Osteoblast (primary cell): ENCODE measurements at regions not wholly inside any gene's neighbourhood (a gene's known extent, or its start where the extent isn't known, plus 50 kb on each side); places are given as distances from the start of the nearest gene placed in this dataset.

Source experiments
- DNase-seq: peaks from one replicate; pipeline ENCODE4 v3.0.0; 2011; ENCODE audit warnings: low spot score, mixed read lengths; ENCODE audit not compliant: insufficient read length; ENCODE audit errors: missing footprints
- H2AFZ ChIP-seq: 2 replicates; pipeline ENCODE4 v1.6.0; 2011; ENCODE audit warnings: mild to moderate bottlenecking, low read length
- H3K27ac ChIP-seq: 2 replicates; pipeline ENCODE4 v1.5.1; 2011; ENCODE audit warnings: mild to moderate bottlenecking, low read depth, low read length, moderate library complexity
- H3K27me3 ChIP-seq: 2 replicates; pipeline ENCODE4 v1.6.0; 2012; ENCODE audit warnings: mild to moderate bottlenecking, control low read depth, inconsistent platforms, low read length, moderate library complexity; ENCODE audit not compliant: insufficient read depth
- H3K36me3 ChIP-seq: 2 replicates; pipeline ENCODE4 v1.5.1; 2011; ENCODE audit warnings: mild to moderate bottlenecking, low read length, control low read depth, moderate library complexity; ENCODE audit not compliant: insufficient read depth
- H3K4me1 ChIP-seq: 2 replicates; pipeline ENCODE4 v1.5.1; 2011; ENCODE audit warnings: mild to moderate bottlenecking, low read length, control low read depth, moderate library complexity; ENCODE audit not compliant: insufficient read depth
- H3K4me2 ChIP-seq: 2 replicates; pipeline ENCODE4 v1.6.0; 2011; ENCODE audit warnings: mild to moderate bottlenecking, low read length; ENCODE audit not compliant: insufficient read depth
- H3K4me3 ChIP-seq: fragments of 200-600 bp; sonication (generic); 3 replicates; pipeline ENCODE4 v1.5.1; 2012; ENCODE audit warnings: mild to moderate bottlenecking, low read length, inconsistent platforms; ENCODE audit not compliant: insufficient read depth
- H3K79me2 ChIP-seq: 2 replicates; pipeline ENCODE4 v1.6.0; 2012; ENCODE audit warnings: mild to moderate bottlenecking, low read length, control low read depth, inconsistent platforms; ENCODE audit not compliant: insufficient read depth
- H3K9me3 ChIP-seq: 2 replicates; pipeline ENCODE4 v1.5.1; 2011; ENCODE audit warnings: low read depth, low read length, control low read depth
- H4K20me1 ChIP-seq: 2 replicates; pipeline ENCODE4 v1.6.0; 2012; ENCODE audit warnings: mild to moderate bottlenecking, low read length, control low read depth; ENCODE audit not compliant: insufficient read depth
- TF ChIP-seq, protein P1 (sequence below): IDR thresholded peaks from 2 replicates; pipeline ENCODE4 v1.5.1; 2011; ENCODE audit warnings: mild to moderate bottlenecking, low read depth, low read length, moderate library complexity; ENCODE audit errors: extremely low read depth

DNA sequence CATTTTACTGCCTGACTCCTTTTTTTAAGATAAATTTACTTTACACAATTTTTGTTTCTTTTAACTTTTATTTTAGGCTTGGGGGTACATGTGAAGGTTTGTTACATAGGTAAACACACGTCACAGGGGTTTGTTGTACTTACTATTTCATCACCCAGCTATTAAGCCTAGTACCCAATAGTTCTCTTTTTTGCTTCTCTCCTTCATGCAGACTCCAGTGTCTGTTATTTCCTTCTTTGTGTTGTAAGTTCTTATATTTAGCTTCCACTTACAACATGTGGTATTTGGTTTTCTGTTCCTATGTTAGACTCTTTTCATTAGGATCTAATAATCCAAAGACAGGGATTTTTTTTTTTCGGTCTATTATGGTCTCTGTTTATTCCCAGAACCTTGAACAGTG, 83.5 kb upstream of the CCN6 start:
- Histone ChIP-seq H3K36me3 (no peaks in the 10 kb centered on the region), H4K20me1 (no peaks in the 10 kb centered on the region), H3K4me2 (no peak overlapping the region), H3K9me3 (no peaks in the 10 kb centered on the region), H3K27me3 (no peaks in the 10 kb centered on the region), H2AFZ (no peak overlapping the region), H3K27ac (no peak overlapping the region), H3K4me3 (no peak overlapping the region), H3K4me1 (peaks cover 31% of the 10 kb centered on the region), H3K79me2 (no peaks in the 10 kb centered on the region)
- DNase-seq, result no peak
- TF ChIP-seq, protein P1, sequence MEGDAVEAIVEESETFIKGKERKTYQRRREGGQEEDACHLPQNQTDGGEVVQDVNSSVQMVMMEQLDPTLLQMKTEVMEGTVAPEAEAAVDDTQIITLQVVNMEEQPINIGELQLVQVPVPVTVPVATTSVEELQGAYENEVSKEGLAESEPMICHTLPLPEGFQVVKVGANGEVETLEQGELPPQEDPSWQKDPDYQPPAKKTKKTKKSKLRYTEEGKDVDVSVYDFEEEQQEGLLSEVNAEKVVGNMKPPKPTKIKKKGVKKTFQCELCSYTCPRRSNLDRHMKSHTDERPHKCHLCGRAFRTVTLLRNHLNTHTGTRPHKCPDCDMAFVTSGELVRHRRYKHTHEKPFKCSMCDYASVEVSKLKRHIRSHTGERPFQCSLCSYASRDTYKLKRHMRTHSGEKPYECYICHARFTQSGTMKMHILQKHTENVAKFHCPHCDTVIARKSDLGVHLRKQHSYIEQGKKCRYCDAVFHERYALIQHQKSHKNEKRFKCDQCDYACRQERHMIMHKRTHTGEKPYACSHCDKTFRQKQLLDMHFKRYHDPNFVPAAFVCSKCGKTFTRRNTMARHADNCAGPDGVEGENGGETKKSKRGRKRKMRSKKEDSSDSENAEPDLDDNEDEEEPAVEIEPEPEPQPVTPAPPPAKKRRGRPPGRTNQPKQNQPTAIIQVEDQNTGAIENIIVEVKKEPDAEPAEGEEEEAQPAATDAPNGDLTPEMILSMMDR, result no peak

GRCh38 chr6:111971181-111971841, 82.6 kb upstream of the CCN6 start:
- TF ChIP-seq, protein P1, result no peak
- no peaks in the 10 kb centered on the region for H3K9me3 ChIP-seq
- H2AFZ ChIP-seq, result no peak overlapping the region
- H3K4me2 ChIP-seq, result no peak overlapping the region
- no peaks in the 10 kb centered on the region for H3K36me3 ChIP-seq
- H3K4me3 ChIP-seq, result no peak overlapping the region
- DNase-seq, result no peak
- peaks cover 34% of the 10 kb centered on the region for H3K4me1 ChIP-seq
- H4K20me1 ChIP-seq, result no peaks in the 10 kb centered on the region
- no peaks in the 10 kb centered on the region for H3K27me3 ChIP-seq
- H3K27ac ChIP-seq, result peak overlapping the region; percentile 99
- no peaks in the 10 kb centered on the region for H3K79me2 ChIP-seq

DNA sequence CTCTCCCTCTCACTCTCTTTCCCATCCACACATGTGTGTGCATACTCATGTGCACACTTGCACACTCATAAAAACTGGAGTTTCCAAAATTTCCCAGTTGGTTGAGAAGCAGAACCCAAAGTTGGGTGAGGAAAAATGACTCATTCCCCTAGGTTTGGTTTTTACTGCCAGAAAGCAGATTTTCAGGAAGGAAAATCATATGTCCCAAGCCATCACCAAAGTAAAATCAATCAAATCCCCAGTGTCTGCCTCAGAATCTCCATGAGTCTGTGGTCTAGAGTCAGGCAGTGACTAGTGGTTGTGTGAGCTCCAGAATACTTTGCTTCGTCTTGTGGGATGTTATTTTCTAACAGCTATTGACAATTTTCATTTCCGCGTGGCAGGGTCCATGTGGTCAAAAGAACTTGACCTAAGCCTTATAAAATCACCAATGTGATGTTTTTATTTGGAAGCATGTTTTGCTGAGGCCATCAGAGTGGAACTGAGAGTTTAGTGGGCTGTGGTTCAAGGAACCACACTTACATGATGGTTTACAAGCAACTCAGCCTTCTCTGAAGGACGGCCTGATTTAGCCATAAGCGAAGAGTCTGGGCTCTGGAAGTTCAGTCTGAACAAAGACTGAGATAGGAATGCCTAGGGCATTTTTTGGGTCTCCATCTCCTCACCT, 81.9 kb upstream of the CCN6 start:
- peak overlapping the region; percentile 79 for H2AFZ ChIP-seq
- H3K36me3 ChIP-seq, result no peaks in the 10 kb centered on the region
- H3K4me3 ChIP-seq, result peak overlapping the region; percentile 47
- no peak for DNase-seq
- H3K79me2 ChIP-seq, result no peaks in the 10 kb centered on the region
- H3K4me2 ChIP-seq, result peak overlapping the region; percentile 77
- H3K27ac ChIP-seq, result peak overlapping the region; percentile 99
- H3K9me3 ChIP-seq, result no peaks in the 10 kb centered on the region
- no peaks in the 10 kb centered on the region for H4K20me1 ChIP-seq
- peaks cover 37% of the 10 kb centered on the region for H3K4me1 ChIP-seq
- TF ChIP-seq, protein P1, result no peak
- no peaks in the 10 kb centered on the region for H3K27me3 ChIP-seq

DNA sequence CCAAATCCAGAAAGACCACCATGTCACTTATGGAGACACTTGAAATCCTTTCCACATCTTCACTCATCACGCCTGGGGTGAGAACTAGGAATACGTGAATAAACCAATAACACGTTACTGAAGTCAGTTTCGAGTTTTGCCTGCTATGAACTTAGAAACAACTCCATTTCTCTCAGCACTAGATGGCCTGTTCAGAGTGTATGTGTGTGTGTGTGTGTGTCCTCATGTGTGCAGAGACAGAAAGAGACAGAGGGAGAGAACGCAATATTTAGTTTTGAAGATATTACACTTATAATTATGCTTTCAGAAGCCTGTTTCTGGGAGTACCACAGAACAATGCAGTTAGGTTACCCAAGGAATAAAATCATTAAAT, 81.2 kb upstream of the CCN6 start:
- Histone ChIP-seq H3K4me3 (peak overlapping the region; percentile 47), H2AFZ (peak overlapping the region; percentile 79), H3K4me2 (peak overlapping the region; percentile 77), H3K9me3 (no peaks in the 10 kb centered on the region), H3K4me1 (peaks cover 37% of the 10 kb centered on the region), H3K27me3 (no peaks in the 10 kb centered on the region), H3K36me3 (no peaks in the 10 kb centered on the region), H4K20me1 (no peaks in the 10 kb centered on the region), H3K79me2 (no peaks in the 10 kb centered on the region), H3K27ac (peak overlapping the region; percentile 99)
- no peak for DNase-seq
- TF ChIP-seq, protein P1, result no peak
